K562 (cell line): ENCODE measurements at regions not wholly inside any gene's neighbourhood (a gene's known extent, or its start where the extent isn't known, plus 50 kb on each side); places are given as distances from the start of the nearest gene placed in this dataset.

Experiments used
- ATAC-seq: fragments of 200-7000 bp; cut with Tn5 transposase; 3 replicates; pipeline ENCODE4 v1.9.1; 2020; ENCODE audit warnings: moderate library complexity
- BruUV-seq: library from RNA; stranded (reverse); fragments of 400-500 nt; replicated peaks from 2 replicates; lab custom pipeline; 2021; lab: Mats Ljungman, UMichigan
- CTCF ChIA-PET: fragments of 300-600 bp; formaldehyde crosslinking; extraction: SDS; loops from one replicate; lab custom pipeline; 2021; ENCODE audit warnings: low intra/inter-chr PET ratio; lab: Yijun Ruan, JAX
- POLR2A ChIA-PET: fragments of 300-600, 350-650 bp; sonication (Branson Sonifier 250); formaldehyde crosslinking; extraction: SDS; loops from one replicate; lab custom pipeline; 2021; ENCODE audit warnings: antibody characterized with exemption, inconsistent platforms; lab: Yijun Ruan, JAX
- DNase-seq, 4 experiments: peaks; one replicate each; pipeline versions ENCODE4 v3.0.0 to v3.0.0-alpha.2; 2011 to 2018; ENCODE audit warnings: low spot score in 3 of 4, mixed read lengths in 3 of 4; ENCODE audit errors: extremely low read depth in 1 of 4
- FAIRE-seq: peaks from 2 replicates; lab custom pipeline; 2011; peaks lifted over from hg19 to GRCh38; lab: Jason Lieb, UNC
- H2AFZ ChIP-seq: 2 replicates; pipeline ENCODE4 v1.6.0; 2011; ENCODE audit warnings: low read depth, low read length, control low read depth, inconsistent platforms
- H3K27ac ChIP-seq: fragments of 200-600 bp; 3 replicates; pipeline ENCODE4 v1.8.0; 2011; ENCODE audit warnings: low read depth, mild to moderate bottlenecking, control low read depth, inconsistent platforms, low read length, moderate library complexity, mixed read lengths; ENCODE audit errors: extremely low read depth
- H3K27me3 ChIP-seq, 2 experiments: fragments of 300-600 bp in 1 of 2; 2 replicates in 1 of 2; 3 replicates in 1 of 2; pipeline versions ENCODE4 v1.6.0 to v1.8.0; 2011; ENCODE audit warnings: inconsistent platforms in 2 of 2, low read length in 2 of 2, mild to moderate bottlenecking in 1 of 2, mixed read lengths in 1 of 2, moderate library complexity in 1 of 2; ENCODE audit not compliant: control insufficient read depth in 2 of 2, insufficient read depth in 2 of 2
- H3K36me3 ChIP-seq: fragments of 300-600 bp; 3 replicates; pipeline ENCODE4 v1.8.0; 2011; ENCODE audit warnings: mild to moderate bottlenecking, low read length, inconsistent platforms; ENCODE audit not compliant: control insufficient read depth, insufficient read depth
- H3K4me1 ChIP-seq, 2 experiments: fragments of 200-600 bp in 1 of 2; replicated peaks in 1 of 2; 2 replicates in 1 of 2; 3 replicates in 1 of 2; pipeline versions ENCODE4 v1.5.1 to v1.8.0; 2011; ENCODE audit warnings: inconsistent platforms in 2 of 2, low read length in 2 of 2, mild to moderate bottlenecking in 1 of 2, mixed read lengths in 1 of 2, moderate library complexity in 1 of 2; ENCODE audit not compliant: control insufficient read depth in 2 of 2, insufficient read depth in 2 of 2
- H3K4me2 ChIP-seq: 2 replicates; pipeline ENCODE4 v1.6.1; 2011; ENCODE audit warnings: low read length, control low read depth, inconsistent platforms, mixed read lengths; ENCODE audit not compliant: insufficient read depth
- H3K4me3 ChIP-seq: fragments of 200-600 bp; sonication (generic), shearing (Covaris generic); 2 replicates; pipeline ENCODE4 v1.5.1; 2016; ENCODE audit warnings: control low read depth, inconsistent platforms
- H3K79me2 ChIP-seq: fragments of 200-600 bp; 3 replicates; pipeline ENCODE4 v1.8.0; 2011; ENCODE audit warnings: low read length, inconsistent platforms; ENCODE audit not compliant: control insufficient read depth, insufficient read depth
- H3K9ac ChIP-seq, 2 experiments: 2 replicates each; pipeline versions ENCODE4 v1.6.0 to v1.6.1; 2011; ENCODE audit warnings: low read depth in 2 of 2, low read length in 2 of 2, control low read depth in 1 of 2, inconsistent platforms in 1 of 2, mild to moderate bottlenecking in 1 of 2, mixed read lengths in 1 of 2; ENCODE audit not compliant: insufficient read depth in 1 of 2
- H3K9me1 ChIP-seq: one replicate; pipeline ENCODE4 v1.6.0; 2011; ENCODE audit warnings: inconsistent platforms, mild to moderate bottlenecking, low read length, moderate library complexity; ENCODE audit not compliant: control insufficient read depth, insufficient read depth
- H3K9me3 ChIP-seq: replicated peaks from 2 replicates; pipeline ENCODE4 v1.5.1; 2011; ENCODE audit warnings: low read depth, low read length, inconsistent platforms; ENCODE audit not compliant: control insufficient read depth, insufficient read depth
- H4K20me1 ChIP-seq: replicated peaks from 2 replicates; pipeline ENCODE4 v1.6.1; 2011; ENCODE audit warnings: low read length, inconsistent platforms, mixed read lengths; ENCODE audit not compliant: control insufficient read depth, insufficient read depth
- CEBPZ ChIP-seq: fragments of 150-350 bp; IDR thresholded peaks from 2 replicates; pipeline ENCODE4 v1.6.1; 2014; ENCODE audit warnings: low read depth, mild to moderate bottlenecking, low read length, borderline replicate concordance
- DMBX1 ChIP-seq: fragments of 250-450 bp; sonication (Bioruptor Pico); IDR thresholded peaks from 2 replicates; pipeline ENCODE4 v1.8.0; 2022; ENCODE audit warnings: inconsistent platforms, mild to moderate bottlenecking, moderate library complexity, borderline replicate concordance
- FUS ChIP-seq: fragments of 200-400 bp; formaldehyde crosslinking; optimal IDR thresholded peaks from 2 replicates; pipeline ENCODE3; 2017; ENCODE audit warnings: low read depth, low read length
- MXI1 ChIP-seq: IDR thresholded peaks from 2 replicates; pipeline ENCODE4 v1.6.1; 2011; ENCODE audit warnings: low read depth, mild to moderate bottlenecking, improper control_type of control experiment, low read length
- NR3C1 ChIP-seq: sonication (generic); formaldehyde crosslinking; IDR thresholded peaks from 2 replicates; pipeline ENCODE4 v1.8.1; 2022; ENCODE audit warnings: missing genetic modification reagents
- PHTF2 ChIP-seq: fragments of 250-450 bp; sonication (Bioruptor Pico); IDR thresholded peaks from 2 replicates; pipeline ENCODE4 v1.5.0; 2021; ENCODE audit warnings: mild to moderate bottlenecking
- RAD51 ChIP-seq: fragments of 450-650 bp; IDR thresholded peaks from 2 replicates; pipeline ENCODE4 v1.7.1; 2016; ENCODE audit warnings: low read depth, mild to moderate bottlenecking, borderline replicate concordance
- RB1 ChIP-seq: fragments of 450-650 bp; IDR thresholded peaks from 2 replicates; pipeline ENCODE4 v1.6.1; 2017; ENCODE audit warnings: low read depth, mild to moderate bottlenecking
- SETDB1 ChIP-seq: IDR thresholded peaks from one replicate; pipeline ENCODE4 v1.6.1; 2012; ENCODE audit warnings: low read length, control low read depth, inconsistent platforms
- TAL1 ChIP-seq: fragments of 450-650 bp; IDR thresholded peaks from 2 replicates; pipeline ENCODE4 v1.6.1; 2016; ENCODE audit warnings: mild to moderate bottlenecking
- XRCC4 ChIP-seq: IDR thresholded peaks from one replicate; pipeline ENCODE4 v1.6.1; 2011; ENCODE audit not compliant: insufficient read depth, insufficient read length; ENCODE audit errors: extremely low read depth
- ZFP30 ChIP-seq: fragments of 250-450 bp; sonication (Bioruptor Pico); IDR thresholded peaks from 2 replicates; pipeline ENCODE4 v1.8.0; 2022; ENCODE audit warnings: moderate library complexity, mild to moderate bottlenecking, inconsistent platforms, borderline replicate concordance
- ZFP36 ChIP-seq: fragments of 150-350 bp; IDR thresholded peaks from 2 replicates; pipeline ENCODE4 v1.6.1; 2018; ENCODE audit warnings: low read length, low read depth; ENCODE audit not compliant: partially characterized antibody
- ZNF224 ChIP-seq: sonication (generic); formaldehyde crosslinking; IDR thresholded peaks from 2 replicates; pipeline ENCODE4 v1.8.0; 2022; ENCODE audit warnings: mild to moderate bottlenecking, missing genetic modification reagents
- WGBS: fragments of 100-300 bp; shearing (Covaris generic); methylation state at CpG from one replicate; pipeline ENCODE4 v1.1.6; 2016; ENCODE audit warnings: low coverage, mixed read lengths; ENCODE audit not compliant: insufficient coverage; ENCODE audit errors: missing lambda C conversion rate; 5-methylcytosine and 5-hydroxymethylcytosine counted together
- in situ Hi-C: fragments of 300-500 bp; cut with MboI; formaldehyde crosslinking; loops from 4 replicates; pipeline ENCODE4 v1.15.0; 2018; ENCODE audit warnings: inconsistent platforms, mixed read lengths
- intact Hi-C: fragments of 100-400 bp; cut with micrococcal nuclease; formaldehyde crosslinking; loops from 2 replicates; pipeline ENCODE4 v1.14.2; 2022
- TF ChIP-seq, protein P1 (sequence below): sonication (generic); IDR thresholded peaks from 2 replicates; pipeline ENCODE4 v1.6.1; 2016
- TF ChIP-seq, protein P2 (sequence below): fragments of 250-450 bp; sonication (Bioruptor Pico); IDR thresholded peaks from 2 replicates; pipeline ENCODE4 v1.8.0; 2022; ENCODE audit warnings: moderate library complexity, mild to moderate bottlenecking, inconsistent platforms
- TF ChIP-seq, protein P3 (sequence below): fragments of 450-650 bp; formaldehyde crosslinking; IDR thresholded peaks from 2 replicates; pipeline ENCODE4 v1.4.0; 2020; ENCODE audit warnings: mild to moderate bottlenecking, mixed read lengths

DNA sequence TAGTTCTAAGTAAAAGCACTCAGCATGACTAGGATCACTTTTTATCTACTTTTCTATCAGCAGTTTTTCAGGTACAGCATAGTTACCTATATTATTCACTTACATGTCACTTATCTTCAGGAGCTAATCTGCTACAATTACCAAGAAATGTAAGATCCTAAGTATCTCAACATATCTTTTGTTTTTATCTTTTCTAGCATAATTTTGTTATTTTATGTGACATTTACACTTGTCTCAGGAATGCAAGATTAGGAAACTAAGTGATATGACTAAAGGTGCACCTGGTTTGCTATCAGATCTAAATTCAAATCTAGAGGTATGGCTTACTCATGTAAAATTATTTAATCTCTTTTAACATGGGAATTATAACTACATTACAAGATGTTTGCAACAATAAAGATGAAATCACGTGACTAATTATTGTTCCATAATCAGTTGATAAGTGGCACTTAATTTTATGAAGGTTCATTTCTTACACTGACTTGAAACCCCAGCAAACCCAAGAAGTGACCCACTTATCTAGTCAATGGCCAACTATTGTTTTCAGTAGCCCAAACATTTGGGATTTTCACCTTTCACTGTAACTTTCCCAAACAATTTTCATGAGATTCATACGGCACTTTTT, 390.3 kb upstream of the PCDH15 start:
- no peak overlapping the region for H3K4me3 ChIP-seq
- H3K9me3 ChIP-seq = no peaks in the 10 kb centered on the region
- H3K4me1 ChIP-seq = no peaks in the 10 kb centered on the region
- CTCF ChIA-PET = interaction anchor here (0.6 kb wide), 1 partner anchor 775 kb away, joined by 7 read pairs; no protein-coding TSS in a partner anchor
- in situ Hi-C loops (no loop called here), intact Hi-C loops (no loop called here)
- no peaks in the 10 kb centered on the region for H3K9me1 ChIP-seq
- no peak overlapping the region for H3K4me2 ChIP-seq
- no peaks in the 10 kb centered on the region for H3K36me3 ChIP-seq
- 0% methylated on average over 2 of the region's 2 CpGs for WGBS
- no peaks in the 10 kb centered on the region for H3K27me3 ChIP-seq
- no TSS peak for BruUV-seq
- ATAC-seq (no peak), DNase-seq (no peak), FAIRE-seq (no peak)
- H2AFZ ChIP-seq = no peak overlapping the region
- 0 out of 2 replicates have a peak, but pooled peaks have one; percentile 26 for TF ChIP-seq RAD51
- TF ChIP-seq ZFP36 = no peak
- no peak for TF ChIP-seq CEBPZ
- TF ChIP-seq FUS = no peak
- TF ChIP-seq PHTF2 = no peak
- TF ChIP-seq, protein P1, sequence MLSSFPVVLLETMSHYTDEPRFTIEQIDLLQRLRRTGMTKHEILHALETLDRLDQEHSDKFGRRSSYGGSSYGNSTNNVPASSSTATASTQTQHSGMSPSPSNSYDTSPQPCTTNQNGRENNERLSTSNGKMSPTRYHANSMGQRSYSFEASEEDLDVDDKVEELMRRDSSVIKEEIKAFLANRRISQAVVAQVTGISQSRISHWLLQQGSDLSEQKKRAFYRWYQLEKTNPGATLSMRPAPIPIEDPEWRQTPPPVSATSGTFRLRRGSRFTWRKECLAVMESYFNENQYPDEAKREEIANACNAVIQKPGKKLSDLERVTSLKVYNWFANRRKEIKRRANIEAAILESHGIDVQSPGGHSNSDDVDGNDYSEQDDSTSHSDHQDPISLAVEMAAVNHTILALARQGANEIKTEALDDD = no peak
- TF ChIP-seq, protein P2, sequence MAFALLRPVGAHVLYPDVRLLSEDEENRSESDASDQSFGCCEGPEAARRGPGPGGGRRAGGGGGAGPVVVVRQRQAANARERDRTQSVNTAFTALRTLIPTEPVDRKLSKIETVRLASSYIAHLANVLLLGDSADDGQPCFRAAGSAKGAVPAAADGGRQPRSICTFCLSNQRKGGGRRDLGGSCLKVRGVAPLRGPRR = no peak
- no peak for TF ChIP-seq RB1
- TF ChIP-seq SETDB1 = no peak
- TF ChIP-seq DMBX1 = no peak
- TF ChIP-seq MXI1 = no peak
- TF ChIP-seq NR3C1 (CRISPR knock-in tag) = no peak
- TF ChIP-seq TAL1 = no peak
- TF ChIP-seq ZFP30 (CRISPR knock-in tag) = no peak
- TF ChIP-seq, protein P3, sequence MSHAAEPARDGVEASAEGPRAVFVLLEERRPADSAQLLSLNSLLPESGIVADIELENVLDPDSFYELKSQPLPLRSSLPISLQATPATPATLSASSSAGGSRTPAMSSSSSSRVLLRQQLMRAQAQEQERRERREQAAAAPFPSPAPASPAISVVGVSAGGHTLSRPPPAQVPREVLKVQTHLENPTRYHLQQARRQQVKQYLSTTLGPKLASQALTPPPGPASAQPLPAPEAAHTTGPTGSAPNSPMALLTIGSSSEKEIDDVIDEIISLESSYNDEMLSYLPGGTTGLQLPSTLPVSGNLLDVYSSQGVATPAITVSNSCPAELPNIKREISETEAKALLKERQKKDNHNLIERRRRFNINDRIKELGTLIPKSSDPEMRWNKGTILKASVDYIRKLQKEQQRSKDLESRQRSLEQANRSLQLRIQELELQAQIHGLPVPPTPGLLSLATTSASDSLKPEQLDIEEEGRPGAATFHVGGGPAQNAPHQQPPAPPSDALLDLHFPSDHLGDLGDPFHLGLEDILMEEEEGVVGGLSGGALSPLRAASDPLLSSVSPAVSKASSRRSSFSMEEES (CRISPR knock-in tag) = peak; percentile 91
- no peak for TF ChIP-seq XRCC4
- TF ChIP-seq ZNF224 (CRISPR knock-in tag) = no peak
- H3K79me2 ChIP-seq = no peaks in the 10 kb centered on the region
- H3K9ac ChIP-seq = no peak overlapping the region
- H3K27ac ChIP-seq = no peak overlapping the region
- no peaks in the 10 kb centered on the region for H4K20me1 ChIP-seq
- POLR2A ChIA-PET = no interaction called here
